ENCODE measurements at regions not wholly inside any gene's neighbourhood (a gene's known extent, or its start where the extent isn't known, plus 50 kb on each side); places are given as distances from the start of the nearest gene placed in this dataset.

- H3K4ac ChIP-seq (ENCODE audit: low read depth, low read length), result no peak overlapping the region
- no peak overlapping the region for H3K27ac Mint-ChIP-seq
- no peak overlapping the region for H2AK5ac ChIP-seq (ENCODE audit: insufficient read length, low read length)
- peaks cover 5% of the 10 kb centered on the region in 2 experiments; a peak in 3 of 5 replicates for H3K9me3 Mint-ChIP-seq
- no peaks in the 10 kb centered on the region for H3K9me3 ChIP-seq (ENCODE audit: control insufficient read depth, low read depth, low read length)
- H3K4me2 ChIP-seq (ENCODE audit: insufficient read depth, insufficient read length, low read length), result no peak overlapping the region
- no peak overlapping the region for H3K23ac ChIP-seq (ENCODE audit: insufficient read length, low read depth, low read length)
- H3K27me3 Mint-ChIP-seq (ENCODE audit: low read depth), result peaks cover under 1% of the 10 kb centered on the region
- no peak overlapping the region for H3K4me3 Mint-ChIP-seq
- H4K20me1 ChIP-seq (ENCODE audit: control insufficient read depth, insufficient read depth, insufficient read length), result no peaks in the 10 kb centered on the region
- H3K56ac ChIP-seq (ENCODE audit: insufficient read length, low read depth, low read length), result no peak overlapping the region
- H2BK120ac ChIP-seq (ENCODE audit: low read depth, low read length, poor library complexity, severe bottlenecking), result no peak overlapping the region
- H3K27me3 ChIP-seq (ENCODE audit: insufficient read depth, low read length), result no peaks in the 10 kb centered on the region
- WGBS (ENCODE audit: extremely low coverage, insufficient read length, low lambda C conversion rate), result no CpG with 5 or more reads among the region's 12 CpGs
- H3K23me2 ChIP-seq (ENCODE audit: insufficient read length, low read depth, low read length, poor library complexity, severe bottlenecking), result no peaks in the 10 kb centered on the region
- H3K4me1 ChIP-seq (ENCODE audit: insufficient read depth, low read length), result peaks cover 7% of the 10 kb centered on the region; the same call in 1 of the 2 replicates
- no peak overlapping the region for H4K91ac ChIP-seq (ENCODE audit: insufficient read length, low read depth, low read length)
- H3K79me2 ChIP-seq (ENCODE audit: insufficient read depth, low read length), result no peaks in the 10 kb centered on the region
- no peak overlapping the region for H4K8ac ChIP-seq (replicated peaks; ENCODE audit: insufficient read length, low read depth, low read length)
- H4K5ac ChIP-seq (ENCODE audit: insufficient read length, low read depth, low read length), result no peak overlapping the region
- H3T11ph ChIP-seq (ENCODE audit: low read length), result no peak overlapping the region
- H3K27ac ChIP-seq (ENCODE audit: insufficient read length, low read depth, low read length), result no peak overlapping the region
- H2BK5ac ChIP-seq (ENCODE audit: insufficient read length, low read length), result no peak overlapping the region
- no peak overlapping the region for H2BK15ac ChIP-seq (ENCODE audit: low read depth, low read length)
- H3K4me1 Mint-ChIP-seq, result peaks cover 16 to 22% of the 10 kb centered on the region in 2 experiments
- no peak overlapping the region for H3K14ac ChIP-seq (ENCODE audit: insufficient read depth, low read length)
- DNase-seq, result no peak
- no peak overlapping the region for H3K9ac ChIP-seq (ENCODE audit: extremely low read depth, insufficient read length, low read length)
- TF ChIP-seq CTCF (conservative IDR thresholded peaks at IDR 0.05), result no peak
- no peak overlapping the region for H2AFZ ChIP-seq (ENCODE audit: low read length)
- no peak overlapping the region for H2BK20ac ChIP-seq (ENCODE audit: low read depth, low read length, poor library complexity, severe bottlenecking)
- no peaks in the 10 kb centered on the region; a peak in 1 of 7 replicates for H3K36me3 Mint-ChIP-seq (ENCODE audit: insufficient read depth in 1 of 3, low read depth in 3 of 3)
- H2BK12ac ChIP-seq (ENCODE audit: insufficient read length, low read depth, low read length), result no peak overlapping the region
- no peaks in the 10 kb centered on the region for H3K79me1 ChIP-seq (ENCODE audit: insufficient read depth, low read depth, low read length, poor library complexity, severe bottlenecking)
- no peak overlapping the region for H3K18ac ChIP-seq (ENCODE audit: insufficient read length, low read depth, low read length)
Observed at GRCh38 chr6:232982-233640, 59.2 kb upstream of the DUSP22 start.
